Neutrophil (primary cell): ENCODE measurements at regions not wholly inside any gene's neighbourhood (a gene's known extent, or its start where the extent isn't known, plus 50 kb on each side); places are given as distances from the start of the nearest gene placed in this dataset.
"Not testable (repeated sequence)": the region's sequence is repeated elsewhere in the genome, so short reads cannot be mapped to it uniquely, and the experiment has no call there.

Source experiments
- H3K27ac ChIP-seq: fragments of 200-600 bp; sonication (generic); 2 replicates; pipeline ENCODE4 v1.5.1; 2016; ENCODE audit warnings: mild to moderate bottlenecking, moderate library complexity
- H3K27me3 ChIP-seq: fragments of 200-600 bp; sonication (generic); 2 replicates; pipeline ENCODE4 v1.6.0; 2016; ENCODE audit warnings: mild to moderate bottlenecking
- H3K36me3 ChIP-seq: fragments of 200-600 bp; sonication (generic); 2 replicates; pipeline ENCODE4 v1.5.1; 2017
- H3K4me1 ChIP-seq, 2 experiments: fragments of 200-600 bp in 1 of 2; sonication (generic) in 1 of 2; 1 replicate in 1 of 2; 2 replicates in 1 of 2; pipeline versions ENCODE4 v1.5.1 to v1.6.1; 2013 to 2016; ENCODE audit warnings: low read depth in 1 of 2, low read length in 1 of 2, mild to moderate bottlenecking in 1 of 2, moderate library complexity in 1 of 2; ENCODE audit not compliant: control insufficient read depth in 1 of 2, insufficient read depth in 1 of 2
- H3K4me3 ChIP-seq, 2 experiments: fragments of 200-600 bp in 1 of 2; sonication (generic) in 1 of 2; 1 replicate in 1 of 2; 2 replicates in 1 of 2; pipeline ENCODE4 v1.5.1; 2013 to 2016; ENCODE audit warnings: low read depth in 1 of 2, low read length in 1 of 2, mild to moderate bottlenecking in 1 of 2, moderate library complexity in 1 of 2
- H3K9me3 ChIP-seq: fragments of 200-600 bp; sonication (generic); 2 replicates; pipeline ENCODE4 v1.5.1; 2016
- TF ChIP-seq, protein P1 (sequence below): fragments of 200-600 bp; sonication (generic); IDR thresholded peaks from 2 replicates; pipeline ENCODE4 v1.5.1; 2016; ENCODE audit warnings: antibody characterized with exemption

DNA sequence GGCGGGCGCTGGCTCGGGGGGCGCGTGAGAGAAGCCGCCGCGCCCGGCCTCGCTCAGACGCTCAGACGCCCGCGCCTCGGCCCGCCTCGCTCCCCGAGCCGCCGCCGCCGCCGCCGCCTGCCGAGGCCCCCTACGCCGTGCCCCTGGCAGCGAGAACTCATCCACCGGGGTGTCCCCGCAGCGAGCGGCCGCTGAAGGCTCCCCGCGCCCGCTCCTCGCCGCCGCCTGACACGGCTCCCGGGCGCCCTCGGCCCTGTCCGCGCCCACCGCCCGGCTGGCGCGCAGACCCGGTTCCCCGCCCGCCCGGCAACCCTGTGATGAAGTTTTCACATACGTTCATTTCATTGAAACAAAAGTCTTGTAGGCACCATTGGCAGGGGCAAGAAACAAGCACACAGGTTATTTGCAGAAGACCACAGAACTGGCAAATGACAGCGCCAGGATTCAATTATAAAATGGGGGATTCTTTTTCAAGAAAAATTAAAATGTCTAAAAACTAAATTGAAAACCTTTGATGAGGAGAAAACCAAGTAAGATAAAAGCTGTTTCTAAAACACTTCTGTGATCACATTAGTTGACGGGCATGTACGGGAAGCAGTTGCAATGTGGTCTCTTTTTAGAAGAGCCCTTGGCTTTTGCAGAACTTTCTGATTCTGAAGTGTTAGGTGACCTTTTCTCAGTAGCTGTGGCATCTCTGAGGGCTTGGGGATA is 50.5 kb upstream of the TUBA3D start:
- TF ChIP-seq, protein P1, sequence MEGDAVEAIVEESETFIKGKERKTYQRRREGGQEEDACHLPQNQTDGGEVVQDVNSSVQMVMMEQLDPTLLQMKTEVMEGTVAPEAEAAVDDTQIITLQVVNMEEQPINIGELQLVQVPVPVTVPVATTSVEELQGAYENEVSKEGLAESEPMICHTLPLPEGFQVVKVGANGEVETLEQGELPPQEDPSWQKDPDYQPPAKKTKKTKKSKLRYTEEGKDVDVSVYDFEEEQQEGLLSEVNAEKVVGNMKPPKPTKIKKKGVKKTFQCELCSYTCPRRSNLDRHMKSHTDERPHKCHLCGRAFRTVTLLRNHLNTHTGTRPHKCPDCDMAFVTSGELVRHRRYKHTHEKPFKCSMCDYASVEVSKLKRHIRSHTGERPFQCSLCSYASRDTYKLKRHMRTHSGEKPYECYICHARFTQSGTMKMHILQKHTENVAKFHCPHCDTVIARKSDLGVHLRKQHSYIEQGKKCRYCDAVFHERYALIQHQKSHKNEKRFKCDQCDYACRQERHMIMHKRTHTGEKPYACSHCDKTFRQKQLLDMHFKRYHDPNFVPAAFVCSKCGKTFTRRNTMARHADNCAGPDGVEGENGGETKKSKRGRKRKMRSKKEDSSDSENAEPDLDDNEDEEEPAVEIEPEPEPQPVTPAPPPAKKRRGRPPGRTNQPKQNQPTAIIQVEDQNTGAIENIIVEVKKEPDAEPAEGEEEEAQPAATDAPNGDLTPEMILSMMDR: no peak
- Histone ChIP-seq H3K4me1 (no peaks in the 10 kb centered on the region), H3K9me3 (no peaks in the 10 kb centered on the region), H3K27ac (no peak overlapping the region), H3K36me3 (no peaks in the 10 kb centered on the region), H3K4me3 (no peak overlapping the region), H3K27me3 (peaks cover 99% of the 10 kb centered on the region)

DNA sequence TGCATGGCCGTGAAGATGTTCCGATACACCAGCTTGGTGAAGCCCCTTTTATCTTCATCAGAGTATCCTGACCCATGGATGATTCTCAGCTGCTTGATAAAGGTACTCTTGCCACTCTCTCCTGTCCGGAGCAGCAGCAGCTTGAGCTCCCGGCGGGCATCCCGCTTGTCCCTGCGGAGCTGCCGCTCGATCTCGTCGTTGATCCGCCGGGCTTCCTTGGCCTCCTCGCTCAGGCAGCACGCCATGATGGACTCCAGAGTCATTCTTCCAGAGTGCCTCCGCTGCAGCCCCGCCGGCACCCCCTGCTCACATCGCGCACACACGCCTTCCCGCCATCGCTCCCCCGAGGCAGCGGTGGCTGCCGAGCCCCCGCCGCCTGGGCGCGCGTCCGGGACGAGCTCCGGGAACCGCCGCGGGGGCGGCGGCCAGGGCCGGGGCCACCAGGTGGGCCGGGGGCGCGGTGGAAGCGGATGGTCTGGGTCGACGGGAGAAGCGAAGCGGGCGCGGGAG is 51.3 kb upstream of the TUBA3D start:
- not testable (repeated sequence) for H3K9me3 ChIP-seq, H3K4me1 ChIP-seq, H3K4me3 ChIP-seq, H3K36me3 ChIP-seq, H3K27ac ChIP-seq
- peaks cover 96% of the 10 kb centered on the region for H3K27me3 ChIP-seq

DNA sequence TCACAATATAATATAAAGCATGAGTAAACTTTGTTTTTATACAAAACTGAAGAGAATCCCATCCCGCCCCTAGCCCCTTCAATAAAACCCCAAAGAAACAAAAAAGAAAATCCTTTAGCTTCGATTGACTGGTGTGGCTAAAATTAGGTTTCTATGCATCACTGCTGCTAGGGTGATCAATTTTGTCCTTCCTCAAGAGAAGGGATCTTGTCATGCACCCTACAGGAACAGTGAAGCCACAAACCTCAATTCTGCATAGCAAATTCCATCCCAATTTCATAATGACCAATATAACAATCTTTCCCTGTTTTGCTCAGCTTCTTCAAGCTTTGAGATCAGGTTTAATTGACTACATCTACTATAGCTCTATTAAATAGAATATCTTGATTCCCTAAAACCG is 55.2 kb upstream of the TUBA3D start:
- H3K9me3 ChIP-seq, H3K27ac ChIP-seq, H3K4me3 ChIP-seq, H3K36me3 ChIP-seq, H3K4me1 ChIP-seq: not testable (repeated sequence)
- peaks cover 93% of the 10 kb centered on the region for H3K27me3 ChIP-seq

DNA sequence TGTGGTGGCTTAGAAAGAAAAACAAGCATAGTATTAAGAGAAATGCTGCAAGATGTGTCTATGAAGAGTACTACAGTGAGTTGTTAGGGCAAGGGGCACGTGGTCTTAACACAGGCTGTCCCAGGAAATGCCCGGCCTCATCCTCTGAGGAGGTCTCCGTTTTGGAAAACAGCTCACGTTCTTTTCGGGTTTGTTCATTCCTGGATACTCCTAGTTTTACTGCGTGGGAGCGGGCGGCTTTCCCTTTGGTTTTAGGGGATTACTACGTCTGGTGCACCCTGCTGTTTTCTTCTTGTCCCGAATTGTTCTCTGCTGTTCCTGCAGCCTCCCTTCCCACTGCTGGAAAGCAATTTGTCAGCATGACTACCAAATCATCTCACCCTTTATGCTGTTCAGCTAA is 55.5 kb upstream of the RAB6D start:
- Histone ChIP-seq H3K4me1 (no peaks in the 10 kb centered on the region), H3K27ac (no peak overlapping the region), H3K9me3 (no peaks in the 10 kb centered on the region), H3K27me3 (peaks cover 92% of the 10 kb centered on the region), H3K36me3 (no peaks in the 10 kb centered on the region), H3K4me3 (no peak overlapping the region)
- TF ChIP-seq, protein P1: no peak

DNA sequence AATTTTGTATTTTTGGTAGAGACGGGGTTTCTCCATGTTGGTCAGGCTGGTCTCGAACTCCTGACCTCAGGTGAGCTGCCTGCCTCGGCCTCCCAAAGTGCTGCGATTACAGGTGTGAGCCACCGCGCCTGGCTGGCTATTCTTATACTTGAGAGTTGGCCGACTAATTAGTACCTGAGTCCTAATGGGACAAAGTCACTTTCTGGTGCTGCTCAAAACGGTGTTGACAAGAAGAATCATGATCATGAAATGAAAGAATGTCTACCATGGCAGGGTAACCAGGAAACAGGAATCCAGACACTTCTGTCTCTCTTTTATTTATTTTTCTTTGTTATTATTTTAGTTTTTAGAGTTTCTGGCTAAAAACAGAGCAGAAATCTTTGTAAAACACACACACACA is 54.7 kb upstream of the RAB6D start:
- H3K36me3 ChIP-seq: no peaks in the 10 kb centered on the region
- H3K4me1 ChIP-seq: no peaks in the 10 kb centered on the region
- H3K27me3 ChIP-seq: peaks cover 90% of the 10 kb centered on the region
- H3K4me3 ChIP-seq: no peak overlapping the region
- no peak overlapping the region for H3K27ac ChIP-seq
- H3K9me3 ChIP-seq: no peaks in the 10 kb centered on the region
- TF ChIP-seq, protein P1: no peak

DNA sequence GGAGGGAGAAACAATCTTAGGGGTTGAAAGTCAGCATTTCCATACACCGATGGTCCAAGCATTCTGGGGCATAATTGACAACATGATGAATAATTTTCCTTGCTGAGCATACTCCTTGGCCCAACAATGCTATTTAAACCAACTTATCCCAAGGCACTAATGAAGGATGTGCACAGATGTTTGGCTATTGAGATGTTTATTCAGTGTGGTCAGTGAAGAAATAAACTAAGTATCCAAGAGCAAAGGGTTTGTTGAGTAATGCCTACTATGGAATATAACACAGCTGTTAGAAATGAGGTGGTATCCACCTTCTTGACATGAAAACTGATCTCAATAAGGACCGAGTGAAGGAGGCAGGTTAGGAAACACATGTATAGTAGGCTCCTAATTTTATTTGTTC is 53.9 kb upstream of the RAB6D start:
- no peak overlapping the region for H3K27ac ChIP-seq

More for the DNA sequence above, 53.9 kb upstream of the RAB6D start:
- Histone ChIP-seq H3K9me3 (no peaks in the 10 kb centered on the region), H3K36me3 (no peaks in the 10 kb centered on the region), H3K4me1 (no peaks in the 10 kb centered on the region), H3K4me3 (no peak overlapping the region), H3K27me3 (peaks cover 89% of the 10 kb centered on the region)
- TF ChIP-seq, protein P1: no peak
